HEK293 (cell line): ENCODE measurements at regions not wholly inside any gene's neighbourhood (a gene's known extent, or its start where the extent isn't known, plus 50 kb on each side); places are given as distances from the start of the nearest gene placed in this dataset.

Experiments
- CTCF ChIA-PET: fragments of 350-600 bp; formaldehyde crosslinking; extraction: SDS; loops from one replicate; lab custom pipeline; 2021; ENCODE audit warnings: antibody characterized with exemption; lab: Yijun Ruan, JAX
- POLR2A ChIA-PET: fragments of 300-600 bp; formaldehyde crosslinking; extraction: SDS; loops from one replicate; lab custom pipeline; 2020; ENCODE audit warnings: antibody characterized with exemption, inconsistent platforms; lab: Yijun Ruan, JAX
- H3K27ac ChIP-seq: fragments of 200-500 bp; sonication (Bioruptor generic); 2 replicates; pipeline ENCODE4 v1.5.1; 2014; ENCODE audit warnings: low read depth, low read length, control low read depth, inconsistent platforms; ENCODE audit errors: extremely low read depth
- H3K36me3 ChIP-seq, 2 experiments: fragments of 200-500 bp in 1 of 2; sonication (Bioruptor generic) in 1 of 2; 1 replicate in 1 of 2; 2 replicates in 1 of 2; pipeline ENCODE4 v1.5.1; 2014 to 2017; ENCODE audit warnings: inconsistent platforms in 2 of 2, low read length in 2 of 2; ENCODE audit not compliant: control insufficient read depth in 2 of 2, insufficient read depth in 1 of 2
- H3K4me1 ChIP-seq: fragments of 200-500 bp; sonication (Bioruptor generic); 2 replicates; pipeline ENCODE4 v1.5.1; 2014; ENCODE audit warnings: mild to moderate bottlenecking, low read length, inconsistent platforms; ENCODE audit not compliant: control insufficient read depth, insufficient read depth
- H3K4me3 ChIP-seq: 2 replicates; pipeline ENCODE4 v1.5.1; 2011; ENCODE audit warnings: low read depth, mild to moderate bottlenecking, control low read depth, low read length, moderate library complexity
- H3K9me3 ChIP-seq: fragments of 200-500 bp; sonication (Bioruptor generic); 2 replicates; pipeline ENCODE4 v1.5.1; 2014; ENCODE audit warnings: low read depth, low read length, inconsistent platforms; ENCODE audit not compliant: control insufficient read depth, insufficient read depth
- BCL11A ChIP-seq: fragments of 450-650 bp; formaldehyde crosslinking; IDR thresholded peaks from 2 replicates; pipeline ENCODE4 v1.5.1; 2016; ENCODE audit warnings: low read depth, missing biosample characterization, missing genetic modification characterization
- BCL11B ChIP-seq: fragments of 450-650 bp; formaldehyde crosslinking; IDR thresholded peaks from 2 replicates; pipeline ENCODE4 v1.5.1; 2016; ENCODE audit warnings: low read depth, missing biosample characterization, missing genetic modification characterization
- EGR2 ChIP-seq: fragments of 450-650 bp; formaldehyde crosslinking; IDR thresholded peaks from 2 replicates; pipeline ENCODE4 v1.5.1; 2016; ENCODE audit warnings: low read depth, missing biosample characterization, missing genetic modification characterization
- KLF8 ChIP-seq: fragments of 450-650 bp; formaldehyde crosslinking; IDR thresholded peaks from 2 replicates; pipeline ENCODE4 v1.5.1; 2016; ENCODE audit warnings: missing biosample characterization, missing genetic modification characterization
- MZF1 ChIP-seq: fragments of 450-650 bp; formaldehyde crosslinking; IDR thresholded peaks from 2 replicates; pipeline ENCODE4 v1.5.1; 2017; ENCODE audit warnings: missing biosample characterization, missing genetic modification characterization, borderline replicate concordance
- RBAK ChIP-seq: fragments of 450-650 bp; formaldehyde crosslinking; IDR thresholded peaks from 2 replicates; pipeline ENCODE4 v1.5.1; 2016; ENCODE audit warnings: missing biosample characterization, missing genetic modification characterization
- SCRT1 ChIP-seq: fragments of 450-650 bp; formaldehyde crosslinking; IDR thresholded peaks from 2 replicates; pipeline ENCODE4 v1.5.1; 2016; ENCODE audit warnings: missing biosample characterization, missing genetic modification characterization, borderline replicate concordance
- TRIM28 ChIP-seq: IDR thresholded peaks from 2 replicates; pipeline ENCODE4 v1.6.1; 2011; ENCODE audit warnings: low read length, control low read depth, borderline replicate concordance
- ZBTB8A ChIP-seq: fragments of 450-650 bp; formaldehyde crosslinking; IDR thresholded peaks from 2 replicates; pipeline ENCODE4 v1.5.1; 2016; ENCODE audit warnings: missing biosample characterization, missing genetic modification characterization
- ZFP3 ChIP-seq: fragments of 450-650 bp; formaldehyde crosslinking; IDR thresholded peaks from 2 replicates; pipeline ENCODE4 v1.5.1; 2016; ENCODE audit warnings: low read depth, missing biosample characterization, missing genetic modification characterization
- ZIC2 ChIP-seq: fragments of 450-650 bp; formaldehyde crosslinking; IDR thresholded peaks from 2 replicates; pipeline ENCODE4 v1.5.1; 2016; ENCODE audit warnings: missing biosample characterization, missing genetic modification characterization
- ZNF157 ChIP-seq: fragments of 450-650 bp; formaldehyde crosslinking; IDR thresholded peaks from 2 replicates; pipeline ENCODE4 v1.5.1; 2016; ENCODE audit warnings: missing biosample characterization, missing genetic modification characterization
- ZNF184 ChIP-seq: fragments of 450-650 bp; IDR thresholded peaks from 2 replicates; pipeline ENCODE4 v1.5.1; 2018; ENCODE audit warnings: missing biosample characterization, mild to moderate bottlenecking, missing genetic modification characterization
- ZNF221 ChIP-seq: fragments of 450-650 bp; formaldehyde crosslinking; IDR thresholded peaks from 2 replicates; pipeline ENCODE4 v1.5.1; 2017; ENCODE audit warnings: missing biosample characterization, missing genetic modification characterization, borderline replicate concordance
- ZNF223 ChIP-seq: fragments of 450-650 bp; formaldehyde crosslinking; IDR thresholded peaks from 2 replicates; pipeline ENCODE4 v1.5.1; 2016; ENCODE audit warnings: missing biosample characterization, missing genetic modification characterization
- ZNF239 ChIP-seq: fragments of 450-650 bp; formaldehyde crosslinking; IDR thresholded peaks from 2 replicates; pipeline ENCODE4 v1.5.1; 2016; ENCODE audit warnings: missing biosample characterization, missing genetic modification characterization
- ZNF335 ChIP-seq: fragments of 450-650 bp; formaldehyde crosslinking; conservative IDR thresholded peaks from 2 replicates; pipeline ENCODE4 v1.5.1; 2016; ENCODE audit warnings: missing biosample characterization, missing genetic modification characterization
- ZNF350 ChIP-seq: fragments of 450-650 bp; formaldehyde crosslinking; IDR thresholded peaks from 2 replicates; pipeline ENCODE4 v1.5.0; 2017; ENCODE audit warnings: missing biosample characterization, mild to moderate bottlenecking, missing genetic modification characterization
- ZNF549 ChIP-seq: fragments of 450-650 bp; IDR thresholded peaks from 2 replicates; pipeline ENCODE4 v1.5.1; 2018; ENCODE audit warnings: missing biosample characterization, missing genetic modification characterization, mild to moderate bottlenecking, inconsistent platforms, moderate library complexity
- ZNF561 ChIP-seq: fragments of 450-650 bp; IDR thresholded peaks from 2 replicates; pipeline ENCODE4 v1.5.1; 2018; ENCODE audit warnings: missing biosample characterization, missing genetic modification characterization, borderline replicate concordance
- ZNF596 ChIP-seq: fragments of 450-650 bp; IDR thresholded peaks from 2 replicates; pipeline ENCODE4 v1.5.0; 2018; ENCODE audit warnings: missing biosample characterization, mild to moderate bottlenecking, missing genetic modification characterization, moderate library complexity
- ZNF670 ChIP-seq: fragments of 450-650 bp; formaldehyde crosslinking; IDR thresholded peaks from 2 replicates; pipeline ENCODE4 v1.5.1; 2016; ENCODE audit warnings: missing biosample characterization, missing genetic modification characterization, low read depth
- ZNF777 ChIP-seq: fragments of 450-650 bp; formaldehyde crosslinking; IDR thresholded peaks from 2 replicates; pipeline ENCODE4 v1.5.1; 2017; ENCODE audit warnings: missing biosample characterization, missing genetic modification characterization, borderline replicate concordance
- ZXDB ChIP-seq: fragments of 450-650 bp; formaldehyde crosslinking; IDR thresholded peaks from 2 replicates; pipeline ENCODE4 v1.5.1; 2016; ENCODE audit warnings: missing biosample characterization, missing genetic modification characterization
- TF ChIP-seq, protein P1 (sequence below): fragments of 450-650 bp; formaldehyde crosslinking; IDR thresholded peaks from 2 replicates; pipeline ENCODE4 v1.5.1; 2016; ENCODE audit warnings: missing biosample characterization, missing genetic modification characterization
- TF ChIP-seq, protein P2 (sequence below): fragments of 450-650 bp; formaldehyde crosslinking; optimal IDR thresholded peaks from 2 replicates; pipeline ENCODE3; 2016; ENCODE audit warnings: missing biosample characterization, mild to moderate bottlenecking, missing genetic modification characterization

- TF ChIP-seq ZNF335 = no peak
- TF ChIP-seq ZNF549 (tag by site-specific recombination) = no peak
Measured at GRCh38 chr3:177947901-177948300, 588.3 kb upstream of the KCNMB2 start (continued).

GRCh38 chr3:177948716-177949425, 587.4 kb upstream of the KCNMB2 start:
- POLR2A ChIA-PET = no interaction called here

GRCh38 chr3:177959188-177959587, 577.0 kb upstream of the KCNMB2 start:
- TF ChIP-seq ZNF561 = no peak
- TF ChIP-seq ZNF221 (tag by site-specific recombination) = no peak
- no peak for TF ChIP-seq ZNF549 (tag by site-specific recombination)
- TF ChIP-seq BCL11B (tag by site-specific recombination) = no peak
- TF ChIP-seq ZNF596 (tag by site-specific recombination) = no peak
- TF ChIP-seq, protein P1, sequence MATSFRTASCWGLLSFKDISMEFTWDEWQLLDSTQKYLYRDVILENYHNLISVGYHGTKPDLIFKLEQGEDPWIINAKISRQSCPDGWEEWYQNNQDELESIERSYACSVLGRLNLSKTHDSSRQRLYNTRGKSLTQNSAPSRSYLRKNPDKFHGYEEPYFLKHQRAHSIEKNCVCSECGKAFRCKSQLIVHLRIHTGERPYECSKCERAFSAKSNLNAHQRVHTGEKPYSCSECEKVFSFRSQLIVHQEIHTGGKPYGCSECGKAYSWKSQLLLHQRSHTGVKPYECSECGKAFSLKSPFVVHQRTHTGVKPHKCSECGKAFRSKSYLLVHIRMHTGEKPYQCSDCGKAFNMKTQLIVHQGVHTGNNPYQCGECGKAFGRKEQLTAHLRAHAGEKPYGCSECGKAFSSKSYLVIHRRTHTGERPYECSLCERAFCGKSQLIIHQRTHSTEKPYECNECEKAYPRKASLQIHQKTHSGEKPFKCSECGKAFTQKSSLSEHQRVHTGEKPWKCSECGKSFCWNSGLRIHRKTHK (tag by site-specific recombination) = no peak
- no peak for TF ChIP-seq ZNF184 (tag by site-specific recombination)
- TF ChIP-seq ZXDB = no peak
- H3K4me1 ChIP-seq = no peaks in the 10 kb centered on the region
- H3K4me3 ChIP-seq = no peak overlapping the region
- H3K27ac ChIP-seq = no peak overlapping the region
- no peaks in the 10 kb centered on the region for H3K36me3 ChIP-seq
- CTCF ChIA-PET = interaction anchor here (0.5 to 0.7 kb wide), 2 partner anchors 87 to 1387 kb away, joined by 3 to 4 read pairs; no protein-coding TSS in a partner anchor
- POLR2A ChIA-PET = no interaction called here
- no peaks in the 10 kb centered on the region for H3K9me3 ChIP-seq

More at GRCh38 chr3:177948716-177949425, 587.4 kb upstream of the KCNMB2 start:
- TF ChIP-seq ZFP3 (tag by site-specific recombination) (no peak), ZBTB8A (tag by site-specific recombination) (no peak), BCL11A (tag by site-specific recombination) (no peak)
- TF ChIP-seq, protein P2, sequence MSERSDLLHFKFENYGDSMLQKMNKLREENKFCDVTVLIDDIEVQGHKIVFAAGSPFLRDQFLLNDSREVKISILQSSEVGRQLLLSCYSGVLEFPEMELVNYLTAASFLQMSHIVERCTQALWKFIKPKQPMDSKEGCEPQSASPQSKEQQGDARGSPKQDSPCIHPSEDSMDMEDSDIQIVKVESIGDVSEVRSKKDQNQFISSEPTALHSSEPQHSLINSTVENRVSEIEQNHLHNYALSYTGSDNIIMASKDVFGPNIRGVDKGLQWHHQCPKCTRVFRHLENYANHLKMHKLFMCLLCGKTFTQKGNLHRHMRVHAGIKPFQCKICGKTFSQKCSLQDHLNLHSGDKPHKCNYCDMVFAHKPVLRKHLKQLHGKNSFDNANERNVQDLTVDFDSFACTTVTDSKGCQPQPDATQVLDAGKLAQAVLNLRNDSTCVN = no peak
- Histone ChIP-seq H3K4me3 (no peak overlapping the region), H3K9me3 (no peaks in the 10 kb centered on the region), H3K4me1 (no peaks in the 10 kb centered on the region), H3K36me3 (no peaks in the 10 kb centered on the region), H3K27ac (no peak overlapping the region)
- CTCF ChIA-PET = interaction anchor here (0.8 kb wide), 1 partner anchor 436 kb away, joined by 4 read pairs; no protein-coding TSS in a partner anchor

DNA sequence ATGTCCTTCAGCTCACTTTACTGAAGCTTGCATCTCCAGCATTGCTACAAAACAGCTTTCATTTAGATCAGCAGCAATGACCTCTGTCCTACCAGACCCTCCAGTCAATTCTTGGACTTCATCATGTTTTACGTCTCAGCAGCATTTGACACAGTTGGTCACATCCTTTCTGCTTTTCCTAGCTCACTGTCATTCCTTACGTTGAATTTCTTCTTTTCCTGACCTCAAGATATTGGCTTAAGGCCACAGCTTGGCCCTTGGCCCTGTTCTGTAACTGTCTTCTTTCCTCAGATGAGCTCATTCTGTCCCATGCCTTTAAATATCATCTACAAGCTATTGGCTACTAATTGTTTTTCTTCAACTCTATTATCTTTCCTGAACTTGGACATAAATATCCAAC, 576.2 kb upstream of the KCNMB2 start:
- TF ChIP-seq KLF8 (tag by site-specific recombination) (no peak), ZNF239 (tag by site-specific recombination) (no peak), MZF1 (tag by site-specific recombination) (no peak), ZNF777 (tag by site-specific recombination) (no peak), ZNF157 (tag by site-specific recombination) (no peak), SCRT1 (tag by site-specific recombination) (no peak), ZNF223 (tag by site-specific recombination) (no peak), ZNF350 (tag by site-specific recombination) (no peak), EGR2 (tag by site-specific recombination) (no peak), RBAK (tag by site-specific recombination) (no peak), ZIC2 (tag by site-specific recombination) (no peak), ZNF670 (no peak), TRIM28 (no peak)
- TF ChIP-seq, all 188 proteins: peak for 0
- H3K4me1 ChIP-seq = no peaks in the 10 kb centered on the region
- no peak overlapping the region for H3K4me3 ChIP-seq
- H3K27ac ChIP-seq = no peak overlapping the region
- CTCF ChIA-PET = interaction anchor here (0.5 kb wide), 1 partner anchor 1340 kb away, joined by 3 read pairs; no protein-coding TSS in a partner anchor
- POLR2A ChIA-PET = no interaction called here
- H3K36me3 ChIP-seq = no peaks in the 10 kb centered on the region
- no peaks in the 10 kb centered on the region for H3K9me3 ChIP-seq
